OCI-LY3 (cell line): ENCODE measurements at regions not wholly inside any gene's neighbourhood (a gene's known extent, or its start where the extent isn't known, plus 50 kb on each side); places are given as distances from the start of the nearest gene placed in this dataset.

ENCODE experiments used
- H2AFZ ChIP-seq: fragments of 200-600, 300-600 bp; shearing (Covaris generic); 2 replicates; pipeline ENCODE4 v1.6.0; 2014; ENCODE audit warnings: antibody characterized with exemption, low read depth, low read length
- H3K27ac ChIP-seq: fragments of 200-600, 300-600 bp; sonication (generic); 2 replicates; pipeline ENCODE4 v1.5.1; 2014; ENCODE audit warnings: mild to moderate bottlenecking, low read length, moderate library complexity, mixed read lengths
- H3K27me3 ChIP-seq: fragments of 200-600, 300-600 bp; sonication (generic); 2 replicates; pipeline ENCODE4 v1.6.1; 2014; ENCODE audit warnings: low read depth, low read length, mixed read lengths
- H3K36me3 ChIP-seq: fragments of 200-600, 300-600 bp; sonication (generic); replicated peaks from 2 replicates; pipeline ENCODE3; 2014; ENCODE audit warnings: low read depth, low read length, mixed read lengths
- H3K4me1 ChIP-seq: fragments of 300-600, 200-600 bp; sonication (generic); 2 replicates; pipeline ENCODE4 v1.6.1; 2014; ENCODE audit warnings: low read length, mixed read lengths
- H3K4me2 ChIP-seq: fragments of 200-600, 300-600 bp; sonication (generic); 2 replicates; pipeline ENCODE4 v1.6.1; 2014; ENCODE audit warnings: low read length, mixed read lengths
- H3K4me3 ChIP-seq: fragments of 300-600, 200-600 bp; sonication (generic); 2 replicates; pipeline ENCODE4 v1.5.1; 2014; ENCODE audit warnings: antibody characterized with exemption, mild to moderate bottlenecking, low read length, moderate library complexity
- H3K79me2 ChIP-seq: fragments of 300-600, 200-600 bp; shearing (Covaris generic); 2 replicates; pipeline ENCODE4 v1.6.1; 2014; ENCODE audit warnings: mild to moderate bottlenecking, low read length, mixed read lengths
- H3K9ac ChIP-seq: fragments of 300-600, 200-600 bp; shearing (Covaris generic); 2 replicates; pipeline ENCODE4 v1.6.0; 2014; ENCODE audit warnings: mild to moderate bottlenecking, low read length, moderate library complexity
- H3K9me3 ChIP-seq: fragments of 200-600, 300-600 bp; shearing (Covaris generic); 2 replicates; pipeline ENCODE4 v1.6.1; 2014; ENCODE audit warnings: low read length, mixed read lengths; ENCODE audit not compliant: insufficient read depth
- H4K20me1 ChIP-seq: fragments of 200-600, 300-600 bp; sonication (generic); 2 replicates; pipeline ENCODE4 v1.6.1; 2016; ENCODE audit warnings: low read length, mixed read lengths; ENCODE audit not compliant: insufficient read depth
- EZH2phosphoT487 ChIP-seq: fragments of 200-600 bp; shearing (Covaris generic); IDR thresholded peaks from 2 replicates; pipeline ENCODE4 v1.6.1; 2018; ENCODE audit warnings: antibody characterized with exemption, mixed run types, low read depth
- TF ChIP-seq, protein P1 (sequence below): fragments of 200-600, 300-600 bp; sonication (generic); IDR thresholded peaks from 2 replicates; pipeline ENCODE4 v1.5.1; 2014; ENCODE audit warnings: antibody characterized with exemption, low read length, low read depth

DNA sequence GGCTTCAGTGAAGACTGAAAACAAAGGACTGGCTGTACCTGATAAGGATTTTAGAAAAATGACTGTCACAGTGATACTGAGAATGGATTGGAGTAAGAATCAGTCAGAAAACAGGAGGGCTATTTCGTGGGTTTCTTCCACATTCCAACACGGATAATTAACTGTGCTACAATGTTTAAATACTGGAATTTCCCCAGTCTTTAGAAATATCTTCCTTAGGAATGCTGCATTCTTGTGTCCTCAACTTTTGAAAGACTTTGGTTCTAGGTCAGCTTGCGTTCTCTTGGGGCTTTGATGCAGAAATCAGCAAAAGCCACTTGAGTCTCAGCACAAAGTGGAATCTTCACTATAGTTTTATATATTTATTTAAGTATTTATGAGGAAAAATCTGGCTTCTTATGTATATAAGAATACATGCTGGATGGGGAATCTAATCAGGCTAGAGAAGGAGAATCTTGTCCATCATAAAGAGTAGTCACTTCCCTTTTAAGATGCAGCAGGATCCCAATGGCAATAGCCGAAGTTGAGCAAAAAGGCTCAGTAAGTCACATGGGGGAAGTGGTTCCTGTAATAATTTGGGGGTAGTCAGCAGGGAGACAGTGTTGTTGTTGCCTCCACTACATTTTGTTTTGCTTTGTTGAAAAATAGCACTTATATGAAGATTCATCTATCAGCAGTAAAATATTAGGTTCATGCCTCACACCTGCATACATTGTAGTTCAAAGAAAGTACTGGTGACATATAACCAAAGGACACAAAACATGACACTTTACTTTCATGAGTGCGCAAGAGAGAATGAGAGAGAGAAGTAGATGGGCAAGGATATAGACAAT lies 86.0 kb downstream of the CH25H start:
- H3K4me3 ChIP-seq, result no peak overlapping the region
- no peak overlapping the region for H3K4me2 ChIP-seq

DNA sequence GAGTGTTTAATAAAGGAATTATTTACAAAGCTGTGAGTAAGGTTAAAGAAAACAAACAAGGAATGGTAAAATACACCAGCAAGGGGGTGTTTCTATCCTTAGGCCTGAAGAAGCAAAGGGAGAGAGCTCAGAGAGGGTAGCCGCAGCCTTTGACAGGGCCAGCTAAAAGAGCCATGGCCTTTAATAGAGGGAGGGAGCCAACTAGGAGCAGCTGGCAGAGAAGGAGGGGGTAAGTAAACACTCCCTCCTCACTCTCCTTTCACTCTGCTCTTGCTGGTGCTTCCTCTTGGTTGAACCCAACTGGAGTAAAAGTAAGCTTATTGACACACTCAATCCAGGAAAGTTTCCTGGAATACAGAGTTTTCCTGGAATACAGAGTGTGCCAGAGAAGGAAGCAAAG lies 87.5 kb downstream of the CH25H start:
- H3K4me2 ChIP-seq, result no peak overlapping the region
- peaks cover 21% of the 10 kb centered on the region for H3K4me1 ChIP-seq

More for the DNA sequence above, 86.0 kb downstream of the CH25H start:
- Histone ChIP-seq H2AFZ (no peak overlapping the region), H3K36me3 (no peaks in the 10 kb centered on the region), H3K9me3 (no peaks in the 10 kb centered on the region), H3K9ac (no peak overlapping the region), H3K4me1 (peaks cover 21% of the 10 kb centered on the region), H3K27ac (no peak overlapping the region), H3K27me3 (no peaks in the 10 kb centered on the region), H3K79me2 (no peaks in the 10 kb centered on the region), H4K20me1 (no peaks in the 10 kb centered on the region)
- no peak for TF ChIP-seq EZH2phosphoT487
- TF ChIP-seq, protein P1, sequence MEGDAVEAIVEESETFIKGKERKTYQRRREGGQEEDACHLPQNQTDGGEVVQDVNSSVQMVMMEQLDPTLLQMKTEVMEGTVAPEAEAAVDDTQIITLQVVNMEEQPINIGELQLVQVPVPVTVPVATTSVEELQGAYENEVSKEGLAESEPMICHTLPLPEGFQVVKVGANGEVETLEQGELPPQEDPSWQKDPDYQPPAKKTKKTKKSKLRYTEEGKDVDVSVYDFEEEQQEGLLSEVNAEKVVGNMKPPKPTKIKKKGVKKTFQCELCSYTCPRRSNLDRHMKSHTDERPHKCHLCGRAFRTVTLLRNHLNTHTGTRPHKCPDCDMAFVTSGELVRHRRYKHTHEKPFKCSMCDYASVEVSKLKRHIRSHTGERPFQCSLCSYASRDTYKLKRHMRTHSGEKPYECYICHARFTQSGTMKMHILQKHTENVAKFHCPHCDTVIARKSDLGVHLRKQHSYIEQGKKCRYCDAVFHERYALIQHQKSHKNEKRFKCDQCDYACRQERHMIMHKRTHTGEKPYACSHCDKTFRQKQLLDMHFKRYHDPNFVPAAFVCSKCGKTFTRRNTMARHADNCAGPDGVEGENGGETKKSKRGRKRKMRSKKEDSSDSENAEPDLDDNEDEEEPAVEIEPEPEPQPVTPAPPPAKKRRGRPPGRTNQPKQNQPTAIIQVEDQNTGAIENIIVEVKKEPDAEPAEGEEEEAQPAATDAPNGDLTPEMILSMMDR, result no peak

DNA sequence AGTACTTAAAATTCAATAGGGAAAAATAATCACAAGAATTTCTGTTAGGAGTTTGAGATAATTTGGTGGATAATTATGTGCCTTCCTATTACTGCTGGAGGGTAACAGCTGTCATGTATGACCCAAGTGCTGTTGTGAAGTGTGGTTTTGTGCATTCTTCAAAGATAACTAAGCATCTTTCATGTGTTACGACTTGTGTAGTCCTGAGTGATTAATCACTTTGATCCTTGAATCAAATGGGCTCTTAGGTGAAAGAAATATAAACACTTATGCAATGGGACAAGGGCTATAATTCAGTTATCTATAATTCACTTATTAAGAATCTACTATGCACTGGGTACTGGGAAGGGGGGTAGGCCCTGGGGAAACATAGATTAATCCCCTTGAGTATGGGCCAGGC lies 89.0 kb downstream of the CH25H start:
- peaks cover 10% of the 10 kb centered on the region for H3K4me1 ChIP-seq
- H3K27me3 ChIP-seq, result no peaks in the 10 kb centered on the region
- no peak overlapping the region for H3K4me3 ChIP-seq
- H3K9ac ChIP-seq, result no peak overlapping the region
- no peak overlapping the region for H3K4me2 ChIP-seq
- H2AFZ ChIP-seq, result no peak overlapping the region
- no peaks in the 10 kb centered on the region for H4K20me1 ChIP-seq
- TF ChIP-seq, protein P1, result no peak
- no peak for TF ChIP-seq EZH2phosphoT487
- no peaks in the 10 kb centered on the region for H3K36me3 ChIP-seq
- no peaks in the 10 kb centered on the region for H3K79me2 ChIP-seq
- no peak overlapping the region for H3K27ac ChIP-seq
- no peaks in the 10 kb centered on the region for H3K9me3 ChIP-seq

More for the DNA sequence above, 87.5 kb downstream of the CH25H start:
- no peak for TF ChIP-seq EZH2phosphoT487
- TF ChIP-seq, protein P1, result no peak
- Histone ChIP-seq H3K27me3 (no peaks in the 10 kb centered on the region), H3K79me2 (no peaks in the 10 kb centered on the region), H3K36me3 (no peaks in the 10 kb centered on the region), H3K9ac (no peak overlapping the region), H4K20me1 (no peaks in the 10 kb centered on the region), H2AFZ (no peak overlapping the region), H3K27ac (no peak overlapping the region), H3K9me3 (no peaks in the 10 kb centered on the region), H3K4me3 (no peak overlapping the region)

DNA sequence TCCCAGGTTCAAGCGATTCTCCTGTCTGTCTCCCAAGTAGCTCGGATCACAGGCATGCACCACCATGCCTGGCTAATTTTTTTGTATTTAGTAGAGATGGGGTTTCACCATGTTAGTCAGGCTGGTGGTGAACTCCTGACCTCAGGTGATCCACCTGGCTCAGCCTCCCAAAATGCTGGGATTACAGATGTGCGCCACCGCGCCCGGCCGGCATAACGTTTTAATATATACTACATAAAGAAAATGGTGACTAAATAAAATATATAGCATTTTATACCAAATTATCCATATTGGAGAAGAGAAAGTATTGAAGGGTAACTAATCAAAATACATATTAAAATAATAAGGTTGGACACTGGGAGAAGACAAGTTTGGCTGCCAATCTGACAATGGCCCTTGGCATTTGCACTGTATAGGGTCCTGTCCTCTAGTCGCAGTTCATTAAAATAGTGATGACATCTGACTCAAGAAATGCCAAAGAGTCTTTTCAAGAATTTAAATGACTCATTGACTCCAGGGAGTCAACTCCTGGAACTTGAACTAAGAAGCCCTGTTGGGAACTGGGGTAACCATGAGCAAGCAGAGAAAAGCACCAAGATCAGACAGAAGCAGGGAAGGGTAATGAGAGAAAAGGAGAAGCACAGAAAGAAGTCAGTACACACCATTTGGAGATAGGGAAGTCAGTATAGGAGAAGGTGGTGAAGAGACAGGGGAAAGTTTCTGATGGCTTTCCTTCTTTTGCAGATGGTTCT lies 91.1 kb downstream of the CH25H start:
- Histone ChIP-seq H3K27me3 (no peaks in the 10 kb centered on the region), H3K4me3 (no peak overlapping the region), H2AFZ (no peak overlapping the region), H3K27ac (no peak overlapping the region), H4K20me1 (no peaks in the 10 kb centered on the region), H3K4me1 (peaks cover under 1% of the 10 kb centered on the region; the same call in 1 of the 2 replicates), H3K36me3 (no peaks in the 10 kb centered on the region), H3K9me3 (no peaks in the 10 kb centered on the region), H3K4me2 (no peak overlapping the region), H3K9ac (no peak overlapping the region), H3K79me2 (no peaks in the 10 kb centered on the region)
- TF ChIP-seq, protein P1, result no peak
- TF ChIP-seq EZH2phosphoT487, result no peak
